ENCODE measurements at regions not wholly inside any gene's neighbourhood (a gene's known extent, or its start where the extent isn't known, plus 50 kb on each side); places are given as distances from the start of the nearest gene placed in this dataset.

GRCh38 chrX:125378205-125378604, 58.5 kb downstream of the TEX13C start:
- FAIRE-seq: no peak
- no peak for DNase-seq (ENCODE audit: insufficient read length, low spot score)

GRCh38 chrX:125378770-125379169, 59.1 kb downstream of the TEX13C start:
- TF ChIP-seq POLR2AphosphoS5 (IDR thresholded peaks at IDR 0.05; ENCODE audit: low read depth, low read length) (no peak), POLR2A (IDR thresholded peaks at IDR 0.05; ENCODE audit: low read depth, low read length) (no peak), SPI1 (IDR thresholded peaks at IDR 0.05; ENCODE audit: low read depth, low read length) (no peak), PAX5 (IDR thresholded peaks at IDR 0.05; ENCODE audit: insufficient read depth, low read length, severe bottlenecking) (no peak), POU2F2 (IDR thresholded peaks at IDR 0.05; ENCODE audit: low read depth, low read length) (no peak), TAF1 (IDR thresholded peaks at IDR 0.05; ENCODE audit: low read depth, low read length) (no peak)
- DNase-seq (ENCODE audit: insufficient read length, low spot score) (no peak), FAIRE-seq (no peak)

More at GRCh38 chrX:125378205-125378604, 58.5 kb downstream of the TEX13C start:
- TF ChIP-seq PAX5 (IDR thresholded peaks at IDR 0.05; ENCODE audit: insufficient read depth, low read length, severe bottlenecking) (no peak), POLR2AphosphoS5 (IDR thresholded peaks at IDR 0.05; ENCODE audit: low read depth, low read length) (no peak), TAF1 (IDR thresholded peaks at IDR 0.05; ENCODE audit: low read depth, low read length) (no peak), POLR2A (IDR thresholded peaks at IDR 0.05; ENCODE audit: low read depth, low read length) (no peak), POU2F2 (IDR thresholded peaks at IDR 0.05; ENCODE audit: low read depth, low read length) (no peak), SPI1 (IDR thresholded peaks at IDR 0.05; ENCODE audit: low read depth, low read length) (no peak)

DNA sequence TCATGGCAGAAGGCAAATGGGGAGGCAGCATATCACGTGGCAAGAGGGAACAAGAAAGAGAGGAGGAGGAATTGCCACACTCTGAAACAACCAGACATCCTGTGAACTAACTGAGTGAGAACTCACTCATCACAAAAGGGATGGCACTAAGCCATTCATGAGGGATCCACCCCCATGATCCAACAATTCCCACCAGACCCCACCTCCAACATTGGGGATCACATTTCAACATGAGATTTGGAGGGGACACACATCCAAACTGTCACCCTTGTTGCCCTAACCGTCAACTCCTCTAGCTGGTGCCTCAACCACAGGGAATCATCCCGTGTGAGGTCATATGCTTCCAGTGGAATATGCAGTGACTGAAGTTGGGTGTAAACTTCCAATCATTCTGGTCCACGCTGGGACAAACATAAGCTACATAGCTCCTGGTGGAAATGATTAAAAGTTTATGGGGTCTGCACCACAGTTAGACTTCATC, 62.5 kb downstream of the TEX13C start:
- FAIRE-seq (no peak), DNase-seq (ENCODE audit: insufficient read length, low spot score) (no peak)
- TF ChIP-seq PAX5 (IDR thresholded peaks at IDR 0.05; ENCODE audit: insufficient read depth, low read length, severe bottlenecking): no peak
- no peak for TF ChIP-seq TAF1 (IDR thresholded peaks at IDR 0.05; ENCODE audit: low read depth, low read length)
- no peak for TF ChIP-seq POLR2AphosphoS5 (IDR thresholded peaks at IDR 0.05; ENCODE audit: low read depth, low read length)
- no peak for TF ChIP-seq POU2F2 (IDR thresholded peaks at IDR 0.05; ENCODE audit: low read depth, low read length)
- no peak for TF ChIP-seq POLR2A (IDR thresholded peaks at IDR 0.05; ENCODE audit: low read depth, low read length)
- no peak for TF ChIP-seq SPI1 (IDR thresholded peaks at IDR 0.05; ENCODE audit: low read depth, low read length)

GRCh38 chrX:125382889-125383288, 63.2 kb downstream of the TEX13C start:
- TF ChIP-seq SPI1 (IDR thresholded peaks at IDR 0.05; ENCODE audit: low read depth, low read length) (no peak), POLR2AphosphoS5 (IDR thresholded peaks at IDR 0.05; ENCODE audit: low read depth, low read length) (no peak), POLR2A (IDR thresholded peaks at IDR 0.05; ENCODE audit: low read depth, low read length) (no peak), PAX5 (IDR thresholded peaks at IDR 0.05; ENCODE audit: insufficient read depth, low read length, severe bottlenecking) (no peak), TAF1 (IDR thresholded peaks at IDR 0.05; ENCODE audit: low read depth, low read length) (no peak), POU2F2 (IDR thresholded peaks at IDR 0.05; ENCODE audit: low read depth, low read length) (no peak)
- FAIRE-seq: no peak

DNA sequence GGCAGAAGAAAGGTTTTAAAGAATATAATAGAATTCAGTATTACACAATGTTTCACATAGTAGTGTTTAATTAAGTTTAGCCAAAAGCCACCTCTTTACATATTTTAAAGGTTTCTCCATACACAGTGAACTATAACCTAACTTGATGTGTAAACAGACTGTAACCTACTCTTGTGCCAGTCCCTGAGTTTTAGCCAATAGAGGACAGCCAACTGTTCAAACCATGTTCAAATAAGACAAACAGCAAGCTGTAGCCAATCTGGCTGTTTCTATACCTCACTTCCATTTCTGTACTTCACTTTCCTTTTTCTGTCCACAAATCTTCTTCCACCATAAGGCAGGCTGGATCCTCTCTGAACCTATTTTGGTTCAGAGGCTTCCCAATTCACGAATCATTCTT, 65.2 kb downstream of the TEX13C start:
- no peak for DNase-seq (ENCODE audit: insufficient read length, low spot score)
- no peak for FAIRE-seq
- TF ChIP-seq SPI1 (IDR thresholded peaks at IDR 0.05; ENCODE audit: low read depth, low read length) (no peak), POU2F2 (IDR thresholded peaks at IDR 0.05; ENCODE audit: low read depth, low read length) (no peak)

More at GRCh38 chrX:125382889-125383288, 63.2 kb downstream of the TEX13C start:
- no peak for DNase-seq (ENCODE audit: insufficient read length, low spot score)

DNA sequence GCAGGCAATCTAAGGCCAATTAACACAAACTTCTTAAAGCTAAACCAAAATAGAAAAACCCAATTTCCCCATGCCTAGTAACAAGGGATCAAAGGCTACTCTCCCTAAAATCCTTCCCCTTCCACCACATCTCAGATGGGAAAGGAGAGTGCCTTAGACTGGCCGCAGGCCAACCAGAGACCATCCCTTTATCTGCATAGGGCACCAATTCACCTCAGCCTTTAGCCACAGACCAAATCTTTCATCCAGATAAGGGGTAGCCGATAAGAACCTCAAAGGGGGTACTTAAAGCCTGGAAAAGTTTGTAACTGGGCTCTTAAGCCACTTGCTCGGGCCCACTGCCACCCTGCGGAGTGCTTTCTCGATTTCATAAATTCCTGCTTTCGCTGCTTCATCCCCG, 68.3 kb downstream of the TEX13C start:
- FAIRE-seq: no peak
- DNase-seq (ENCODE audit: insufficient read length, low spot score): no peak
- TF ChIP-seq TAF1 (IDR thresholded peaks at IDR 0.05; ENCODE audit: low read depth, low read length): no peak
- TF ChIP-seq PAX5 (IDR thresholded peaks at IDR 0.05; ENCODE audit: insufficient read depth, low read length, severe bottlenecking): no peak
- TF ChIP-seq POU2F2 (IDR thresholded peaks at IDR 0.05; ENCODE audit: low read depth, low read length): no peak
- TF ChIP-seq POLR2AphosphoS5 (IDR thresholded peaks at IDR 0.05; ENCODE audit: low read depth, low read length): no peak
- TF ChIP-seq POLR2A (IDR thresholded peaks at IDR 0.05; ENCODE audit: low read depth, low read length): no peak
- TF ChIP-seq SPI1 (IDR thresholded peaks at IDR 0.05; ENCODE audit: low read depth, low read length): no peak

- TF ChIP-seq SPI1 (IDR thresholded peaks at IDR 0.05; ENCODE audit: low read depth, low read length): no peak
- TF ChIP-seq POLR2AphosphoS5 (IDR thresholded peaks at IDR 0.05; ENCODE audit: low read depth, low read length): no peak
- DNase-seq (ENCODE audit: insufficient read length, low spot score) (no peak), FAIRE-seq (no peak)
Measured at GRCh38 chrX:125394449-125394848, 74.8 kb downstream of the TEX13C start.

DNA sequence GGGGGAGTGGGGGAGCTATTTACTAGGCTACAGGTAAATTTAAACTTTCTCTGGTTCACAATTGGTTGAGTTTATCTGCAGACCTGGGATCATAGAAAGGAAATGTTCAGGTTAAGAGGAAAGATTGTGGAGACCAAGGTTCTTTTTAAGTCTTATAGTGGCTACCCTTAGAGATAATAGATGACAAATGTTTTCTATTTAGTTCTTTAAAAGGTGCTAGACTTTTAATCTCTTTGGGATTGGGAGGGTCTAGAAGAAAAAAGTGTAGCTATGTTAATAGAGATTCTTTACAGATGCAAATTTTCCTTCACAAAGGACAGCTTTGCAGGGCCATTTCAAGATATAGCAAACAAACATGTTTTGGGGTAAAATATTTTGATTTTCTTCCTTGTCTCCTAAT, 76.0 kb downstream of the TEX13C start:
- TF ChIP-seq TAF1 (IDR thresholded peaks at IDR 0.05; ENCODE audit: low read depth, low read length) (no peak), SPI1 (IDR thresholded peaks at IDR 0.05; ENCODE audit: low read depth, low read length) (no peak), POU2F2 (IDR thresholded peaks at IDR 0.05; ENCODE audit: low read depth, low read length) (no peak), POLR2AphosphoS5 (IDR thresholded peaks at IDR 0.05; ENCODE audit: low read depth, low read length) (no peak), PAX5 (IDR thresholded peaks at IDR 0.05; ENCODE audit: insufficient read depth, low read length, severe bottlenecking) (no peak), POLR2A (IDR thresholded peaks at IDR 0.05; ENCODE audit: low read depth, low read length) (no peak)
- no peak for FAIRE-seq

GRCh38 chrX:125398959-125399440, 79.3 kb downstream of the TEX13C start:
- DNase-seq (ENCODE audit: insufficient read length, low spot score) (no peak), FAIRE-seq (no peak)
- no peak for TF ChIP-seq POU2F2 (IDR thresholded peaks at IDR 0.05; ENCODE audit: low read depth, low read length)
- no peak for TF ChIP-seq TAF1 (IDR thresholded peaks at IDR 0.05; ENCODE audit: low read depth, low read length)
- no peak for TF ChIP-seq SPI1 (IDR thresholded peaks at IDR 0.05; ENCODE audit: low read depth, low read length)
- no peak for TF ChIP-seq POLR2AphosphoS5 (IDR thresholded peaks at IDR 0.05; ENCODE audit: low read depth, low read length)
- no peak for TF ChIP-seq PAX5 (IDR thresholded peaks at IDR 0.05; ENCODE audit: insufficient read depth, low read length, severe bottlenecking)
- TF ChIP-seq POLR2A (IDR thresholded peaks at IDR 0.05; ENCODE audit: low read depth, low read length): no peak

More for the DNA sequence above, 76.0 kb downstream of the TEX13C start:
- DNase-seq (ENCODE audit: insufficient read length, low spot score): no peak

DNA sequence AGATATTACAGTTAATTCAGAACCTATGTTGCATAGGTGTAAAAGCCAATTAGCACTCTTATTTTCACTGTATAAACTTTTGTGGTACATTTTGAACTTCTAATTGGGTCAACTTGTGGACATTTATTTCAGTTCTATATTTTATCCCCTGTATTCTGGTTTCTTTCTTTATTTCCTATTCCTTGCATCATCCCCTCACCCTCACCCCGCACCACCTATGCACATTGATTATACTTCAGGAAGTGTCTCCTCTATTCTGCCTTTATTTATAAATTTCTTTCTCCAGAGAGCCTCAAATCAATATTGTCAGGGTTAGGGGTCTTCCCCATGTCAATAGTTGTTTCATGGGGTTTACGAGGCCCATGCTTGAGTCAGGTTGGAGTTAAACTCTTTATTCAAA, 83.1 kb downstream of the TEX13C start:
- DNase-seq (ENCODE audit: insufficient read length, low spot score) (no peak), FAIRE-seq (no peak)
- TF ChIP-seq PAX5 (IDR thresholded peaks at IDR 0.05; ENCODE audit: insufficient read depth, low read length, severe bottlenecking): no peak
- TF ChIP-seq POLR2A (IDR thresholded peaks at IDR 0.05; ENCODE audit: low read depth, low read length): no peak
- TF ChIP-seq POU2F2 (IDR thresholded peaks at IDR 0.05; ENCODE audit: low read depth, low read length): no peak
- no peak for TF ChIP-seq SPI1 (IDR thresholded peaks at IDR 0.05; ENCODE audit: low read depth, low read length)
- no peak for TF ChIP-seq POLR2AphosphoS5 (IDR thresholded peaks at IDR 0.05; ENCODE audit: low read depth, low read length)
- TF ChIP-seq TAF1 (IDR thresholded peaks at IDR 0.05; ENCODE audit: low read depth, low read length): no peak
